OCI-LY7 (cell line): ENCODE measurements at regions not wholly inside any gene's neighbourhood (a gene's known extent, or its start where the extent isn't known, plus 50 kb on each side); places are given as distances from the start of the nearest gene placed in this dataset.

ENCODE experiments used
- BruUV-seq: library from RNA; stranded (reverse); fragments of 400-500 nt; replicated peaks from 2 replicates; lab custom pipeline; 2021; lab: Mats Ljungman, UMichigan
- CTCF ChIA-PET: fragments of 300-600 bp; sonication (Branson Sonifier 250); formaldehyde crosslinking; loops from one replicate; lab custom pipeline; 2022; ENCODE audit warnings: antibody characterized with exemption; ENCODE audit not compliant: unreplicated experiment; lab: Charles Lee
- POLR2A ChIA-PET: fragments of 300-600 bp; sonication (Branson Sonifier 250); formaldehyde crosslinking; loops from one replicate; lab custom pipeline; 2022; ENCODE audit warnings: antibody characterized with exemption; lab: Charles Lee
- DNase-seq: peaks from one replicate; pipeline ENCODE4 v3.0.0-alpha.2; 2015; ENCODE audit warnings: low spot score
- H2AFZ ChIP-seq: fragments of 200-600 bp; sonication (generic), shearing (Covaris generic); 2 replicates; pipeline ENCODE4 v1.6.1; 2014; ENCODE audit warnings: mild to moderate bottlenecking, antibody characterized with exemption, low read length, moderate library complexity
- H3K27ac ChIP-seq: fragments of 200-600 bp; sonication (generic); 2 replicates; pipeline ENCODE4 v1.5.1; 2014; ENCODE audit warnings: mixed run types, low read depth, mild to moderate bottlenecking, moderate library complexity, low read length, inconsistent platforms; ENCODE audit not compliant: poor library complexity, severe bottlenecking
- H3K36me3 ChIP-seq: fragments of 200-600 bp; sonication (generic); 2 replicates; pipeline ENCODE4 v1.6.1; 2014; ENCODE audit warnings: mild to moderate bottlenecking, antibody characterized with exemption, low read length, moderate library complexity, mixed read lengths; ENCODE audit not compliant: insufficient read depth
- H3K4me1 ChIP-seq: fragments of 200-600 bp; sonication (generic); 2 replicates; pipeline ENCODE4 v1.5.1; 2014; ENCODE audit warnings: mild to moderate bottlenecking, low read length; ENCODE audit not compliant: insufficient read depth, poor library complexity, severe bottlenecking
- H3K4me2 ChIP-seq: fragments of 200-600 bp; sonication (generic); 2 replicates; pipeline ENCODE4 v1.6.1; 2014; ENCODE audit warnings: mild to moderate bottlenecking, low read length
- H3K4me3 ChIP-seq: fragments of 200-600 bp; sonication (generic); 2 replicates; pipeline ENCODE4 v1.5.1; 2014; ENCODE audit warnings: mild to moderate bottlenecking, low read depth, low read length; ENCODE audit not compliant: poor library complexity, severe bottlenecking
- H3K79me2 ChIP-seq: fragments of 200-600 bp; sonication (generic); 2 replicates; pipeline ENCODE4 v1.6.1; 2016; ENCODE audit warnings: low read depth, mild to moderate bottlenecking, low read length, moderate library complexity, mixed read lengths; ENCODE audit not compliant: insufficient read depth
- H3K9me2 ChIP-seq: fragments of 200-600 bp; sonication (generic); 2 replicates; pipeline ENCODE4 v1.6.1; 2016; ENCODE audit warnings: mild to moderate bottlenecking, low read length, mixed read lengths; ENCODE audit not compliant: insufficient read depth
- H3K9me3 ChIP-seq: fragments of 200-600 bp; sonication (generic); 2 replicates; pipeline ENCODE4 v1.6.1; 2014; ENCODE audit warnings: mild to moderate bottlenecking, mixed run types, low read length, mixed read lengths
- H4K20me1 ChIP-seq: fragments of 200-600 bp; sonication (generic); 2 replicates; pipeline ENCODE4 v1.6.1; 2014; ENCODE audit warnings: mild to moderate bottlenecking, antibody characterized with exemption, low read length, moderate library complexity, mixed read lengths; ENCODE audit not compliant: insufficient read depth
- CTCF ChIP-seq: fragments of 200-600 bp; sonication (generic); conservative IDR thresholded peaks from 2 replicates; pipeline ENCODE4 v1.5.1; 2014; ENCODE audit warnings: mild to moderate bottlenecking, antibody characterized with exemption, low read length, moderate library complexity, mixed read lengths
- EZH2phosphoT487 ChIP-seq: fragments of 200-600 bp; sonication (generic); IDR thresholded peaks from 2 replicates; pipeline ENCODE4 v1.6.1; 2018; ENCODE audit warnings: low read depth, borderline replicate concordance, mild to moderate bottlenecking, mixed run types, antibody characterized with exemption, low read length, moderate library complexity, mixed read lengths
- intact Hi-C: fragments of 100-400 bp; cut with micrococcal nuclease; formaldehyde crosslinking; loops from one replicate; pipeline ENCODE4 v1.10.0; 2022; ENCODE audit not compliant: unreplicated experiment

- ChIA-PET POLR2A (no interaction called here), CTCF (no interaction called here)
- Histone ChIP-seq H3K36me3 (no peaks in the 10 kb centered on the region), H3K9me2 (no peaks in the 10 kb centered on the region), H3K9me3 (no peaks in the 10 kb centered on the region), H3K79me2 (no peaks in the 10 kb centered on the region), H2AFZ (no peak overlapping the region), H3K4me3 (no peak overlapping the region), H4K20me1 (no peaks in the 10 kb centered on the region; the same call in 1 of the 2 replicates), H3K4me2 (no peak overlapping the region), H3K4me1 (no peaks in the 10 kb centered on the region), H3K27ac (no peak overlapping the region)
- BruUV-seq, result no TSS peak
- TF ChIP-seq EZH2phosphoT487 (no peak), CTCF (no peak)
- intact Hi-C loops, result no loop called here
- no peak for DNase-seq
Measured at GRCh38 chr1:17903386-17903785, 148.3 kb downstream of the ACTL8 start.

GRCh38 chr1:17904290-17904689 is 149.2 kb downstream of the ACTL8 start:
- no TSS peak for BruUV-seq
- Histone ChIP-seq H3K9me2 (no peaks in the 10 kb centered on the region), H3K79me2 (no peaks in the 10 kb centered on the region), H3K9me3 (no peaks in the 10 kb centered on the region), H3K4me2 (no peak overlapping the region), H3K4me1 (no peaks in the 10 kb centered on the region), H3K36me3 (no peaks in the 10 kb centered on the region), H3K27ac (no peak overlapping the region), H2AFZ (no peak overlapping the region), H3K4me3 (no peak overlapping the region), H4K20me1 (no peaks in the 10 kb centered on the region; the same call in 1 of the 2 replicates)
- intact Hi-C loops, result no loop called here
- ChIA-PET POLR2A (no interaction called here), CTCF (no interaction called here)
- TF ChIP-seq EZH2phosphoT487 (no peak), CTCF (no peak)
- DNase-seq, result no peak

- no peaks in the 10 kb centered on the region; the same call in 1 of the 2 replicates for H4K20me1 ChIP-seq
- no peaks in the 10 kb centered on the region for H3K9me3 ChIP-seq
- no peaks in the 10 kb centered on the region for H3K79me2 ChIP-seq
- POLR2A ChIA-PET, result no interaction called here
- no peaks in the 10 kb centered on the region for H3K36me3 ChIP-seq
- TF ChIP-seq CTCF (no peak), EZH2phosphoT487 (no peak)
- H3K27ac ChIP-seq, result no peak overlapping the region
- intact Hi-C loops, result no loop called here
- no peak overlapping the region for H3K4me3 ChIP-seq
- H2AFZ ChIP-seq, result no peak overlapping the region
- BruUV-seq, result no TSS peak
- H3K9me2 ChIP-seq, result no peaks in the 10 kb centered on the region
- H3K4me1 ChIP-seq, result no peaks in the 10 kb centered on the region
- H3K4me2 ChIP-seq, result no peak overlapping the region
- DNase-seq, result no peak
- CTCF ChIA-PET, result no interaction called here
Measured at GRCh38 chr1:17907999-17908398, 152.9 kb downstream of the ACTL8 start.
